IPS-18c (cell line): ENCODE measurements at regions not wholly inside any gene's neighbourhood (a gene's known extent, or its start where the extent isn't known, plus 50 kb on each side); places are given as distances from the start of the nearest gene placed in this dataset.

ENCODE experiments used
- H3K4me3 ChIP-seq: 2 replicates; pipeline ENCODE4 v1.7.0; 2013; ENCODE audit warnings: low read depth, mild to moderate bottlenecking, low read length, moderate library complexity; ENCODE audit not compliant: insufficient read depth
- H3K9me3 ChIP-seq: one replicate; pipeline ENCODE4 v1.6.1; 2013; ENCODE audit warnings: mild to moderate bottlenecking, low read length, moderate library complexity; ENCODE audit not compliant: control insufficient read depth, insufficient read depth

- H3K9me3 ChIP-seq: no peaks in the 10 kb centered on the region
- H3K4me3 ChIP-seq: no peak overlapping the region
These were observed 468.1 kb downstream of the SHQ1 start for GRCh38 chr3:72380193-72380592.

- Histone ChIP-seq H3K4me3 (no peak overlapping the region), H3K9me3 (no peaks in the 10 kb centered on the region)
These were observed 468.6 kb downstream of the SHQ1 start for GRCh38 chr3:72379500-72380187.

GRCh38 chr3:72378287-72378686 lies 470.0 kb downstream of the SHQ1 start:
- no peaks in the 10 kb centered on the region for H3K9me3 ChIP-seq
- H3K4me3 ChIP-seq: no peak overlapping the region; the same call in 1 of the 2 replicates

DNA sequence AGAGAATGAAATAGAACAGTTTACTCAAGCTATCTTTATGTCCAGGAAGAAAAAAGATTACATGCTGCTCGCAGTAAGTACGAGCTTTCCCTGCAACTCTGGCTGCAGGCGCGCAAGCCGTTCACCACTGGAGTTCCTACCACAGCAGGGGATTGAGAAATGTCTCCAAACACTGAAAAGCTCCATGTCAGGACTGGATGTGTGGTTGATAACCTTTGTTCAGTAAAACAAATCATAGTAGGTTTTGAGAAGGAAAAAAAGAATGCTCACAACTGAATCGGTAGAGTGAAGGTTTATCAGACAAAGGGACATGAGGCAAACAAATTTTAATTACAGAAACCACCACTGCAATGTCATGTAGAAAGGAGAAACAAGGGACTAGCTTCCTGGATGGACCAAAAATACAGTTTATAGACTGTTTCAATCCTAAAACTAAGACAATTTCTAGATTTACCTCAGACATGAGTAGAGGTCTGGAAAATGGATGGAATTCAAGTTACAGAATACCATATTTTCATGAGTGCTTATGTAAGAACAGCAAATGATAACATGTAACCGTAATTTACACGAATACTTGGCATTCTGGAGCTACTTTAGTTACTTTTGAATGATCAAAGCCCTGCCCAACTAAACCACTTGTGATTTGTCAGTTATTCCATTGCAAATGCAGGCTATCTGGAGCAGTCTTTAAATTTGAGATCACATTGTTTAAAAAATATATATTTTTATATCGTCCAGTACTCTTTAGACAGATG lies 471.1 kb downstream of the SHQ1 start:
- H3K9me3 ChIP-seq: no peaks in the 10 kb centered on the region
- H3K4me3 ChIP-seq: no peak overlapping the region

GRCh38 chr3:72375237-72376076 lies 472.8 kb downstream of the SHQ1 start:
- Histone ChIP-seq H3K4me3 (no peak overlapping the region), H3K9me3 (no peaks in the 10 kb centered on the region)

DNA sequence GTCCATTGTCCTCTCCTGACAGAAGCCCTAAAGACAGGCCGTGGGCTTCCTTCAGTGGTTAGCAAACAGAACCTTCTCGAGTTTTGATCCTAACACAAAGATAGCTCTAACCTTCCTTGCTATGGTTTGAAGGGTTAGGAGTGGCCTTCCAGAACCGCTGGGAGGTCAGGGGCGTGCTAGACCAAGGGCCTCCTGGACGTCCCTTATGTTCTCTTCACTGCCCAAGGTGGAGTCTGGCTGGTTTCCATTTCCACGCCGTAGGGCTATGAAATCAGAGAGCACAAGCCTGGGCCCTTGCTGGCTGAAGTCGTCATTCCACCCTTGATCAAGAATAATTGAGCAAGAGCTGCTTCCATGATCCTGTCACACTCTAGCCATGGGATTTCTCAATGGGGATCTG lies 475.1 kb downstream of the SHQ1 start:
- H3K9me3 ChIP-seq: no peaks in the 10 kb centered on the region
- H3K4me3 ChIP-seq: no peak overlapping the region

DNA sequence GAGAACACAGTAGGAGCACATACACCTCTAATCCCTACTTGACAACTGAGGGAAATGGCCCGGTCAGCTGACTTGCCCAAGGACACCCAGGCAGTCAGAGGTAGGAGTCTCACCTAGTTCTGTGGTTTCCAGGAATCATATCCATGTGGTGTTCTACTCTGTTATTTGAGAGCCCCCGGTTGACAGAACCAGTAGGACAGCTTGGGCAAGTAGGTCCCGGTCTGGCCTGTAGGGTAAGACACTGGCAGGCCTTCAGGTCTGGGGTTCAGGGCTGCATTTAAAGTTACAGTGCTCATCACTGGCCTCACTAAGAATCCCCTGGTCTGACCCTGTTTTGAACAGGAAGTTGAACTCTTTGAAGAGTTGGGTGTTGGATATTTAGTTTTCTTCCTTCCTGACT lies 476.1 kb downstream of the SHQ1 start:
- H3K9me3 ChIP-seq: no peaks in the 10 kb centered on the region
- no peak overlapping the region for H3K4me3 ChIP-seq

- Histone ChIP-seq H3K9me3 (no peaks in the 10 kb centered on the region), H3K4me3 (no peak overlapping the region)
These were observed 476.8 kb downstream of the SHQ1 start for GRCh38 chr3:72371431-72371830.

GRCh38 chr3:72370947-72371346 lies 477.3 kb downstream of the SHQ1 start:
- Histone ChIP-seq H3K9me3 (no peaks in the 10 kb centered on the region), H3K4me3 (no peak overlapping the region)

DNA sequence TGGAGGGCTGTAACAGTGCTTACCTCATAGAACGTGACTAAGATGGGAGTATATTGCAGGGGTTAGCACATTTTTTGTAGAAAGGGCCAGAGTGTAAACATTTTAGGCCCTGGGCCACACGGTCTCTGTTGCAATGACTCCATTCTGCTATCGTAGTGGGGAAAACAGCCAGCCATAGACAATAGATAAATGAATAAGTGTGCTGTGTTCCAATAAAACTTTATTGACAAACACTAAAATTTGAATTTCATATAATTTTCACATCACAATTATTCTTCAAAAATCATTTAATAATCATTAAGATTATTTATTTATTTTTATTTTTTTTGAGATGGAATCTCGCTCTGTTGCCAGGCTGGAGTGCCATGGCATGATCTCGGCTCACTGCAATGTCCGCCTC lies 478.6 kb downstream of the SHQ1 start:
- Histone ChIP-seq H3K4me3 (no peak overlapping the region), H3K9me3 (no peaks in the 10 kb centered on the region)

DNA sequence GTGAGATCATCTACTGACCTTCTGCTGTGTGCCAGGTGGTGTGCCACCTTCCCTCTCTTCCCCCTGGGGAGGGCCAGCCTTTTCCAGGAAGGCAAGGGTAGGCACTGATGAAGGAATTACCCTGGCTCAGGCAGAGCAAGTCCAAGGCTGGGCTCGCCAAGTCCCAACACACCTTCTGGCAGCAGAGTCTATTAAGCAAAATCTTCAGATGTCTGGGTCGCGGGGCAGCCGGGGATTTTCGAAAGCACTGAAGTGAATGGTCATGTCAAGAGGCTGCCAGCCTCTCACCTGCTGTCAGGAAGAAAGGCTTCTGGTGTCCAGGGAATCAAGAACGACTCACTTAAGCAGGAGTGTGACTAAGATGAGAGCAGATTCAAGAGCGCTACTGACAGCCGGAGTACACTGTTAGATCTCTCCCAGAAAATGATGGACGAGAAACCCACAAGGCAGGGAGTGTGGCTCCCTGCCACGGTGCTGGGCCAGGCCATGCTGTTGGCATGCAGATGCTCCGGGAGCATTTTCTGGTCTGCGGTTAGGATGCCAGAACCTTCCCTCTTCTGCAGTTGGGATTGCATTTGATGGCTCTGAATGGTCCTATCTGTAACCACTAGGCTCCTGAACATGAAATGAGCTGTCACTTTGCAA lies 479.8 kb downstream of the SHQ1 start:
- Histone ChIP-seq H3K4me3 (no peak overlapping the region), H3K9me3 (no peaks in the 10 kb centered on the region)

DNA sequence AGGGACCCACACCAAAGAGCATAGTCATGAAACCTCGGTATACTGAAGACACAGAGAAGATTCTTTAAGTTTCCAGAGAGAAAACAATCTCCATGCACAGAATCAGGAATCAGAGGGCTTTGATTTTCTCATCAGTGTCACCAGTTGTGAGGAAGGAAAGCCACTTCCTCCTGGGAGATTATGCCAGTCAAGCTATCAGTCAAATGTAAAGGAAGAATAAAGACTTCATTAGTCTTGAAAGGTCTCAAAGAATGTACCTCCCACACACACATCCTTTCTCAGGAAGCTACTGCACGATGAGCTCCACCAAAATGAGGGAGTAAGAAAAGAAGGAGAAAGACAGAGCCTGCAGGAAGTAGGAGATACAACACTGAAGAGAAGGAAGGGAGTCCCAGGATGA lies 486.3 kb downstream of the SHQ1 start:
- no peak overlapping the region for H3K4me3 ChIP-seq
- no peaks in the 10 kb centered on the region for H3K9me3 ChIP-seq

DNA sequence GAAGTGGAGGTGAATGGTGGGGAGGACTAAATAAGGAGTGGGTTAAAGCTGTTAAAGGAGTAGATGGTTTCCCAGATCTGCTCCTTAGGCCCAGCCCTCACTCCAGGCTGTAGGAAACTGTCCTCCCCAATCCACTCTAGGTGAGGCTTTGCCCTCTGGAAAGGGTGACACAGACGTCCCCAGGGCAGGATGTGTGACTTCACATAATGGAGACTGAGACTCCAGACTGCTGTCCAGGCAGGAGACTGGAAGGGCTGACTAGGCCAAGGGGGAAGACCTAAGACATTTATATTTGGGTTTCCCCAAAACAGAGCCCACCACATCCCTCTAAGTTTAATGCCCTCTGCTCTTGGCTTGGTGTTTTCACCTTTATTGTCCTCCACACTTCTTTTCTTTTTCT lies 488.5 kb downstream of the SHQ1 start:
- Histone ChIP-seq H3K4me3 (no peak overlapping the region), H3K9me3 (no peaks in the 10 kb centered on the region)

GRCh38 chr3:72355168-72355567 lies 493.1 kb downstream of the SHQ1 start:
- Histone ChIP-seq H3K9me3 (no peaks in the 10 kb centered on the region), H3K4me3 (no peak overlapping the region)

GRCh38 chr3:72354486-72354885 lies 493.8 kb downstream of the SHQ1 start:
- Histone ChIP-seq H3K4me3 (no peak overlapping the region), H3K9me3 (no peaks in the 10 kb centered on the region)

DNA sequence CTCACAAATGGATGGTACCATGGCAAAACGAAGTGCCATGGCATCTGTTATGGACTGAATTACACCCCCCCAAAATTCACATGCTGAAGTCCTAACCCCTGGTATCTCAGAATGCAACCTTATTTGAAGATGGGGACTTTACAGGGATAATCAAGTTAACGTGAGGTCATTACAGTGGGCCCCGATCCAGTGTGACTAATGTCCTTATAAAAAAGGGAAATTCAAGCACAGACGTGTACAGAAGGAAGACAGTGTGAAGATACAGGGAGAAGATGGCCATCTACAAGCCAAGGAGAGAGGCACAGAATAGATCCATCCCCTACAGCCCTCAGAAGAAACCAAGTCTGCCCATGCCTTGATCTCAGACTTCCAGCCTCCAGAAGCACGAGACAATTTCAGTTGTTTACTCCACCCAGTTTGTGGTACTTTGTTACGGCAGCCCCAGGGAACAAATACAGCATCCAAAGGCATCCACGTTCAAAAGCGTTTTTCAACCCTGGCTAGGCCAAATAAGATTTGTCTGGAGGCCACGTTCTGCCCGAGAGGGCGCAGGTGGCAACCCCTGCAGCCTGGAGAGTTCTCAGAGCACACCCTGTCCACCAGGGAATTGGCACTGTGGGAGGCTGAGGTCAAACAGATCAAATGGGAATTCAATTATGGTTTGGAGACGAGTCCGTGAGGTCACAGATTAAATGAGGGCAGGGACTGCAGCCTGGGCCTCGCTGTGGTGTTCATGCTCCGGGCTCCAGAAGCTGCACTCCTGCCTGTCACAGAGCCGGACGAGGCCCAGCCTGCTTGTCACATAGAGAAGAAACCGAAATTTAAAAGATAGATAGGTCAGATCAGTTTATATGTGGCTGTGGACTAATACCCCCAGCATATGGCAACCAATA lies 494.8 kb downstream of the SHQ1 start:
- Histone ChIP-seq H3K4me3 (no peak overlapping the region), H3K9me3 (no peaks in the 10 kb centered on the region)

GRCh38 chr3:72352176-72352575 lies 496.1 kb downstream of the SHQ1 start:
- Histone ChIP-seq H3K9me3 (no peaks in the 10 kb centered on the region), H3K4me3 (no peak overlapping the region)
